HG02870 (cell line): ENCODE measurements at regions not wholly inside any gene's neighbourhood (a gene's known extent, or its start where the extent isn't known, plus 50 kb on each side); places are given as distances from the start of the nearest gene placed in this dataset.
"Not testable (repeated sequence)": the region's sequence is repeated elsewhere in the genome, so short reads cannot be mapped to it uniquely, and the experiment has no call there.

Experiments used
- ATAC-seq: cut with Tn5 transposase; IDR thresholded peaks from one replicate; pipeline ENCODE4 v1.9.1; 2021; ENCODE audit warnings: mild to moderate bottlenecking, moderate library complexity; ENCODE audit not compliant: unreplicated experiment

DNA sequence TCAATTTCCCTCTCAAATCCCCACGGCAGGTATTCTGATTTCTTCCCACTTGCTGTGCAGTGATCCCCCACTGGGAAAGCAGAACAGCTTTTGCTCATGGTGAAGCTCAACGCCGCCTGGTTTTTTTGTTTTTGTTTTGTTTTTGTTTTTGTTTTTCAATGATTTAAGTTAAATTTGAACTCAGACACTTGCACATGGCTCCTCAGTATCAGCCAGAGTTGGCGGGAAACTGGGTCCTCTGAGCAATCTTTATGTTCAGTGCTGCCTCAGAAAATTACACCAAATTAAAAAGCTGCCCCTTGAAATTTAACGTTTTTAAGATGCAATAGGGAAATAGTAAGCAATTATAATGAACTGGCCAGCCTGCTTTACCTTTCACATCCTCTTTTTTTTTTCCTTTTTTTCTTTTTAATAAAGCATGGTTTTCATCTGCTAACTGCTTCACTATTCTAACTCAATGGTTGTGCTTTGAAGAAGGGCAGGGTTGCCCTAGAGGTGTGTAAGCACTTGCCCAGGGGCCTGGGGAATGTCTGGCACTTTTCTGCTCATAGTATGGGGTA lies 277.0 kb upstream of the HNRNPA3 start:
- ATAC-seq: no peak

GRCh38 chr2:176936410-176936809 lies 276.2 kb upstream of the HNRNPA3 start:
- no peak for ATAC-seq

- no peak for ATAC-seq
These were observed 267.6 kb upstream of the HNRNPA3 start for GRCh38 chr2:176944998-176945397.

DNA sequence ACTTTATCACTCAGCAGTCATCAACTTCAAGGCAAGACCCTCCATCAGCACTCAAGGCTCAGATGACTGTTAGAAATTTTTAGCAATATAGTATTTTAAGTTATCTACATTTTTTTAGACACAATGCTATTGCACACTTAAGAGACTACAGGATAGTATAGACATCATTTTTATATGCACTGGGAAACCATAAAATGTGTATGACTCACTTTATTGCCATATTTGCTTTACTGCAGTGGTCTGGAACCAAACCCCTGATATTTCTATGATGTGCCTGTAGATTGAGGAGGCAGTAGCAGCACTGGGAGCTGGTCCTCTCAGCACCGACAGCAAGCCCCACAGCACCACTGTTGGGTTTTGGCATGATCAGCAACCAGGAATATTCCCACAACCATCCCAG lies 264.8 kb upstream of the HNRNPA3 start:
- no peak for ATAC-seq

GRCh38 chr2:176951218-176951617 lies 261.4 kb upstream of the HNRNPA3 start:
- ATAC-seq: not testable (repeated sequence)

- ATAC-seq: no peak
These were observed 255.8 kb upstream of the HNRNPA3 start for GRCh38 chr2:176956791-176957190.

- ATAC-seq: no peak
These were observed 253.0 kb upstream of the HNRNPA3 start for GRCh38 chr2:176959614-176960013.

DNA sequence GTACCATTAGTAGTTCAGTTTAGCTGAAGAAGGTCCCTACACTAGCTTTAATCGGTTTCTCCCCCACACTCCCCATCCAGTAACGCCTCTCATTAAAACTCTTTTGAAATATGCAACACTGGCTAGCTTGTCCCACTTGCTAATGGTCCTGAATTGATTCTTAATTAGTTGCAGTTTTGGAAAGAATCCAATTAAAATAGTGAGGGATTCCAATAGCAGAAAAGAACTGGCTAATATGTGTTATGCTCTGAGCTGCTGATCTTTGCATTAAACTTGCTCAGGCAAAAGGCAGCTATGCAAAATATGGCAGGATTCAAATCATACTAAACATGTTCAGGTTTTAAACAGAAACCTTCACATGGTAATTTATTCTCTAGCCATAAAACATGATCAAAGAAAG lies 252.5 kb upstream of the HNRNPA3 start:
- no peak for ATAC-seq

- ATAC-seq: no peak
These were observed 251.7 kb upstream of the HNRNPA3 start for GRCh38 chr2:176960736-176961520.

GRCh38 chr2:176961775-176962619 lies 250.6 kb upstream of the HNRNPA3 start:
- no peak for ATAC-seq

DNA sequence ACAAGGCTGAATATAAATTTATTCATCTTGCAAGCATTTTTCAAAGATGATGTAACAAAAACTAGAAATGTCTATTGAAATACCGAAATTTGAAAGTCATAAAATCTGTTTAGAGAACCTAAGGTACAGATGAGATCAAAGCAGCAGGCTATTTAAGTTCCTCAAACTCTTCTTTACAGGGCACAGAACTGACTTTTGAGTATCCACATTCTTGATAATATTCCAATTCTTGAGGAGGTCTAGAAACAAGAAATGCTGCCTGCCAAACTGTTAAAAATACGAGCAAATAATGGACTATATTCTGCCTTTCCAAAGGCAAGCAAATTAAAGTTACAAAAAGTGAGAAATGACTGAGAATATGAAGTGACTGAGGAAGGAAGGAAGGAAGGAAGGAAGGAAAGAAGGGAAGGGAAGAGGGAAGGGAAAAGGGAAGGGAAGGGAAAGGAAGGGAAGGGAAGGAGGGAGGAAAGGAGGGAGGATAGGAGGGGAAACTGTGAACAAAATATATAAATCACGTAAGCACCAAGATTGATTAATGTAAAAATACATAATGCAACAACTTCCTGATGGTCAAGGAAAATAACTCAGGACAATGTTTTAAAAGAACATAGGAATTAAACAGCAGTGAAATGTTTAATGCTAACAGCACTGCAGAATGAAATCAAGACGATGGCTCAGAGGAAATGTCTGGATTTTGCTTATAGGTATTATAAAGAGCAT lies 248.9 kb upstream of the HNRNPA3 start:
- ATAC-seq: no peak

GRCh38 chr2:176967911-176968450 lies 244.6 kb upstream of the HNRNPA3 start:
- no peak for ATAC-seq

GRCh38 chr2:176969642-176970359 lies 242.8 kb upstream of the HNRNPA3 start:
- no peak for ATAC-seq

GRCh38 chr2:176976736-176977685 lies 235.6 kb upstream of the HNRNPA3 start:
- no peak for ATAC-seq

DNA sequence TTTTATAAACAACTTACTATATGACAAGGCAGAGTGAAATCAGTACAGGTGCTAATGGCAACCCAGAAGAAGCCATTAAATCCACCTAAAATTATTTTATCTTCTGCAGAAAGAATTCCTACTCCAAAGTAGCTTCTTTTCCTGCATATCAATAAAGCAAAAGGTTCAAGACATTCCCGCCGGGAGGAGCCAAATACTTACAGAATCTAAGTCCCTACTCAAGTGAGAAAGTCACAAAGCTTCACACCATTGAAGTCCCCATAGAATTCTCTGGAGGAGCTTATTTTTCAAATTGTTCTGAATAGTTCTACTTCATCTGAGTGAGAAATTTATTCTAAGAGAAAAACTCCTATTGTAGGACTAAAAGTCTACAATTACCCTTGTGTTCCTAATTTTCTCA lies 233.7 kb upstream of the HNRNPA3 start:
- no peak for ATAC-seq

DNA sequence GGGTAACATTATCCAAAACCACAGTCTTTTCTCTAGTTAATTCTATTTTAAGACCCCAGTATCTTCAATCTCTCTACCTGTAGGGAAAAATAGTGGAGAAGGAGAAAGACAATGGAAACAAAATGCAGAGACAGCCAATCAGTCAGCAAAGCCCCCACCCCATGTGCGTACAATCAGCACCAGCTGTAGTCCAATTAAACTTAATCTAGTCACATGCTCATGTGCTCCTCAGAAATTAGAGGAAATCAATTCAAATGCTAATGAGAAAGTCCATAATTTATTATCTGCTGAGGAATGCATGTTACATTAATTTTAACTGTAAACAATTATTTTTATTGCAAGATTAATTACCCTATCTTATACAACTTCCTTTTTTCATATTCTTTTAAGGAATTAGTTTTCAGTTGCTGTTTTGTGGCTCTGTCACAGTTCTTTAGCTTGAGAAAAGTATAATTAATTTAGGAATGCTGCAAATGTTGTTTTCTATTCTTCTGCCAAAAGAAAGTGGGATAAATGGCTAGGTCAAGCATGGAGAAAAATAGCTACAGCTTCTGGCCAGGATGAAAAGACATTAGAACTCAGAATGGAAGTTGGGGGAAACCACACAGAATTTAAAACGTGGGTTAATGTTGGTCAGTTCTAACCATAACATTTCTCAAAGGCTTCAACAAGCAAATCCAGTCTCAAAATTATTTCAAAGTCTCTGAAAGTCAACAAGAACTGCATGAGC lies 232.4 kb upstream of the HNRNPA3 start:
- no peak for ATAC-seq

GRCh38 chr2:176984987-176985386 lies 227.6 kb upstream of the HNRNPA3 start:
- no peak for ATAC-seq

DNA sequence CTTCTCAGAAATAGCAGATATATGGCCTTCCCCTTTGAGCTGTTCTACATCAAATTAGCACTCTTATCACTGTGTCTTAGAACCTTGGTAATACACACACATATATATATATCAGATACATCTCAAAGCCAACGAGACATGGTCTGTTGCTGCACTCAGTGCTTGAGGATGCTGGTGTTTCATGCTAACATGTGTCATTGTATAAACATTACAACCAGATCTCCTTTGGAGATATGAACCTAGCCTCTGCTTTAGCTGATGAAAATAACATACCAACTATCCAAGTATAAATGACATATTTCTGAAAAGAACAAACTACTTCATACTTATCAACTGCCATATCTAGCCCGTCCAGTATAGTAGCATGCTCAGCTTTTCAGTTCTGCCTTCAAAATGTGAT lies 226.7 kb upstream of the HNRNPA3 start:
- no peak for ATAC-seq
